Endothelial cell of umbilical vein (primary cell): ENCODE measurements at regions not wholly inside any gene's neighbourhood (a gene's known extent, or its start where the extent isn't known, plus 50 kb on each side); places are given as distances from the start of the nearest gene placed in this dataset.
"Not testable (repeated sequence)": the region's sequence is repeated elsewhere in the genome, so short reads cannot be mapped to it uniquely, and the experiment has no call there.

Experiments used
- BruUV-seq: library from RNA; stranded (reverse); fragments of 400-500 nt; replicated peaks from 2 replicates; lab custom pipeline; 2021; lab: Mats Ljungman, UMichigan
- CTCF ChIA-PET: fragments of 300-600, 350-600 bp; sonication (Branson Sonifier 250); formaldehyde crosslinking; loops from one replicate; lab custom pipeline; 2021; ENCODE audit warnings: antibody characterized with exemption, inconsistent platforms; lab: Charles Lee
- POLR2A ChIA-PET: fragments of 300-600, 350-600 bp; sonication (Branson Sonifier 250); formaldehyde crosslinking; loops from one replicate; lab custom pipeline; 2021; ENCODE audit warnings: antibody characterized with exemption, inconsistent platforms; lab: Charles Lee
- DNase-seq: peaks from one replicate; pipeline ENCODE4 v3.0.0-alpha.2; 2011; ENCODE audit warnings: low read depth, low spot score
- FAIRE-seq: peaks from 2 replicates; lab custom pipeline; 2011; peaks lifted over from hg19 to GRCh38; lab: Jason Lieb, UNC
- H2AFZ ChIP-seq: 2 replicates; pipeline ENCODE4 v1.6.0; 2012; ENCODE audit warnings: low read depth, low read length, control low read depth, inconsistent platforms
- H3K27ac ChIP-seq: 2 replicates; pipeline ENCODE4 v1.5.1; 2011; ENCODE audit warnings: low read depth, mild to moderate bottlenecking, control low read depth, low read length, moderate library complexity; ENCODE audit not compliant: insufficient read depth
- H3K27me3 ChIP-seq, 2 experiments: 2 replicates each; pipeline versions ENCODE4 v1.6.0 to v1.6.1; 2011; ENCODE audit warnings: low read length in 2 of 2, mixed read lengths in 1 of 2; ENCODE audit not compliant: control insufficient read depth in 2 of 2, insufficient read depth in 2 of 2
- H3K36me3 ChIP-seq, 2 experiments: 2 replicates in 1 of 2; 3 replicates in 1 of 2; pipeline ENCODE4 v1.5.1; 2011; ENCODE audit warnings: low read length in 2 of 2, mild to moderate bottlenecking in 1 of 2, moderate library complexity in 1 of 2; ENCODE audit not compliant: control insufficient read depth in 2 of 2, insufficient read depth in 2 of 2; ENCODE audit errors: extremely low read depth in 1 of 2
- H3K4me1 ChIP-seq: 3 replicates; pipeline ENCODE4 v1.5.1; 2011; ENCODE audit warnings: mild to moderate bottlenecking, low read length; ENCODE audit not compliant: control insufficient read depth, insufficient read depth; ENCODE audit errors: extremely low read depth
- H3K4me2 ChIP-seq: 2 replicates; pipeline ENCODE4 v1.6.1; 2011; ENCODE audit warnings: low read length, control low read depth, mixed read lengths; ENCODE audit not compliant: insufficient read depth
- H3K4me3 ChIP-seq, 3 experiments: fragments of 200-600 bp in 1 of 3; sonication (generic), shearing (Covaris generic) in 1 of 3; replicated peaks in 1 of 3; 2 replicates each; pipeline ENCODE4 v1.5.1; 2011 to 2016; ENCODE audit warnings: control low read depth in 3 of 3, low read length in 3 of 3, mild to moderate bottlenecking in 2 of 3, inconsistent platforms in 1 of 3, low read depth in 1 of 3, moderate library complexity in 1 of 3; ENCODE audit not compliant: insufficient read depth in 1 of 3
- H3K79me2 ChIP-seq: 2 replicates; pipeline ENCODE4 v1.6.0; 2012; ENCODE audit warnings: low read length, inconsistent platforms; ENCODE audit not compliant: control insufficient read depth, insufficient read depth
- H3K9ac ChIP-seq: replicated peaks from 2 replicates; pipeline ENCODE3; 2011; ENCODE audit warnings: low read length, control low read depth; ENCODE audit not compliant: insufficient read depth; ENCODE audit errors: extremely low read depth
- H3K9me1 ChIP-seq: replicated peaks from 3 replicates; pipeline ENCODE4 v1.6.0; 2011; ENCODE audit warnings: mild to moderate bottlenecking, low read length; ENCODE audit not compliant: control insufficient read depth, insufficient read depth; ENCODE audit errors: extremely low read depth
- H3K9me3 ChIP-seq: replicated peaks from 2 replicates; pipeline ENCODE4 v1.5.1; 2012; ENCODE audit warnings: low read length, inconsistent platforms; ENCODE audit not compliant: control insufficient read depth, insufficient read depth
- H4K20me1 ChIP-seq: replicated peaks from 2 replicates; pipeline ENCODE3; 2011; ENCODE audit warnings: mild to moderate bottlenecking, low read length; ENCODE audit not compliant: control insufficient read depth, insufficient read depth; ENCODE audit errors: extremely low read depth
- dilution Hi-C: fragments of 300-500 bp; cut with MboI; formaldehyde crosslinking; loops from one replicate; pipeline ENCODE4 v1.15.0; 2019; ENCODE audit warnings: low sequenced_read_pairs; ENCODE audit not compliant: extremely low pct_ligation_motif_present
- intact Hi-C: fragments of 100-400 bp; cut with micrococcal nuclease; formaldehyde crosslinking; loops from one replicate; pipeline ENCODE4 v1.10.0; 2022

- intact Hi-C loops, H3K79me2 ChIP-seq, H3K4me1 ChIP-seq, DNase-seq, H3K9ac ChIP-seq, H3K9me3 ChIP-seq, H3K27ac ChIP-seq, H3K27me3 ChIP-seq, FAIRE-seq, H3K36me3 ChIP-seq, dilution Hi-C loops, H3K4me2 ChIP-seq, CTCF ChIA-PET, H3K4me3 ChIP-seq, BruUV-seq, H3K9me1 ChIP-seq, H2AFZ ChIP-seq, H4K20me1 ChIP-seq, POLR2A ChIA-PET: not testable (repeated sequence)
Measured at GRCh38 chr9:66829853-66830252, 70.7 kb upstream of the ZNF658 start.

GRCh38 chr9:66830777-66831497, 69.6 kb upstream of the ZNF658 start:
- POLR2A ChIA-PET, H3K9me1 ChIP-seq, H3K79me2 ChIP-seq, H3K27me3 ChIP-seq, CTCF ChIA-PET, H3K4me1 ChIP-seq, FAIRE-seq, dilution Hi-C loops, H3K27ac ChIP-seq, H4K20me1 ChIP-seq, H2AFZ ChIP-seq, H3K9ac ChIP-seq, BruUV-seq, DNase-seq, H3K9me3 ChIP-seq, H3K4me3 ChIP-seq, H3K36me3 ChIP-seq, intact Hi-C loops, H3K4me2 ChIP-seq: not testable (repeated sequence)

GRCh38 chr9:66832222-66832621, 68.3 kb upstream of the ZNF658 start:
- intact Hi-C loops, BruUV-seq, H3K9me1 ChIP-seq, H3K79me2 ChIP-seq, CTCF ChIA-PET, H3K4me1 ChIP-seq, DNase-seq, POLR2A ChIA-PET, dilution Hi-C loops, H2AFZ ChIP-seq, H3K36me3 ChIP-seq, H4K20me1 ChIP-seq, H3K4me3 ChIP-seq, H3K27me3 ChIP-seq, H3K27ac ChIP-seq, H3K9me3 ChIP-seq, FAIRE-seq, H3K4me2 ChIP-seq, H3K9ac ChIP-seq: not testable (repeated sequence)

- POLR2A ChIA-PET, BruUV-seq, CTCF ChIA-PET, FAIRE-seq, H3K4me1 ChIP-seq, intact Hi-C loops, dilution Hi-C loops, H3K27ac ChIP-seq, H4K20me1 ChIP-seq, H3K36me3 ChIP-seq, H2AFZ ChIP-seq, H3K79me2 ChIP-seq, H3K27me3 ChIP-seq, H3K4me2 ChIP-seq, DNase-seq, H3K9ac ChIP-seq, H3K4me3 ChIP-seq, H3K9me1 ChIP-seq, H3K9me3 ChIP-seq: not testable (repeated sequence)
Measured at GRCh38 chr9:66837242-66837937, 63.1 kb upstream of the ZNF658 start.
